Endothelial cell of umbilical vein (primary cell): ENCODE measurements at regions not wholly inside any gene's neighbourhood (a gene's known extent, or its start where the extent isn't known, plus 50 kb on each side); places are given as distances from the start of the nearest gene placed in this dataset.

Experiments
- BruUV-seq: library from RNA; stranded (reverse); fragments of 400-500 nt; replicated peaks from 2 replicates; lab custom pipeline; 2021; lab: Mats Ljungman, UMichigan
- CTCF ChIA-PET: fragments of 300-600, 350-600 bp; sonication (Branson Sonifier 250); formaldehyde crosslinking; loops from one replicate; lab custom pipeline; 2021; ENCODE audit warnings: antibody characterized with exemption, inconsistent platforms; lab: Charles Lee
- POLR2A ChIA-PET: fragments of 300-600, 350-600 bp; sonication (Branson Sonifier 250); formaldehyde crosslinking; loops from one replicate; lab custom pipeline; 2021; ENCODE audit warnings: antibody characterized with exemption, inconsistent platforms; lab: Charles Lee
- DNase-seq: peaks from one replicate; pipeline ENCODE4 v3.0.0-alpha.2; 2011; ENCODE audit warnings: low read depth, low spot score
- FAIRE-seq: peaks from 2 replicates; lab custom pipeline; 2011; peaks lifted over from hg19 to GRCh38; lab: Jason Lieb, UNC
- H2AFZ ChIP-seq: 2 replicates; pipeline ENCODE4 v1.6.0; 2012; ENCODE audit warnings: low read depth, low read length, control low read depth, inconsistent platforms
- H3K27ac ChIP-seq: 2 replicates; pipeline ENCODE4 v1.5.1; 2011; ENCODE audit warnings: low read depth, mild to moderate bottlenecking, control low read depth, low read length, moderate library complexity; ENCODE audit not compliant: insufficient read depth
- H3K27me3 ChIP-seq, 2 experiments: 2 replicates each; pipeline versions ENCODE4 v1.6.0 to v1.6.1; 2011; ENCODE audit warnings: low read length in 2 of 2, mixed read lengths in 1 of 2; ENCODE audit not compliant: control insufficient read depth in 2 of 2, insufficient read depth in 2 of 2
- H3K36me3 ChIP-seq, 2 experiments: 2 replicates in 1 of 2; 3 replicates in 1 of 2; pipeline ENCODE4 v1.5.1; 2011; ENCODE audit warnings: low read length in 2 of 2, mild to moderate bottlenecking in 1 of 2, moderate library complexity in 1 of 2; ENCODE audit not compliant: control insufficient read depth in 2 of 2, insufficient read depth in 2 of 2; ENCODE audit errors: extremely low read depth in 1 of 2
- H3K4me1 ChIP-seq: 3 replicates; pipeline ENCODE4 v1.5.1; 2011; ENCODE audit warnings: mild to moderate bottlenecking, low read length; ENCODE audit not compliant: control insufficient read depth, insufficient read depth; ENCODE audit errors: extremely low read depth
- H3K4me2 ChIP-seq: 2 replicates; pipeline ENCODE4 v1.6.1; 2011; ENCODE audit warnings: low read length, control low read depth, mixed read lengths; ENCODE audit not compliant: insufficient read depth
- H3K4me3 ChIP-seq, 3 experiments: fragments of 200-600 bp in 1 of 3; sonication (generic), shearing (Covaris generic) in 1 of 3; replicated peaks in 1 of 3; 2 replicates each; pipeline ENCODE4 v1.5.1; 2011 to 2016; ENCODE audit warnings: control low read depth in 3 of 3, low read length in 3 of 3, mild to moderate bottlenecking in 2 of 3, inconsistent platforms in 1 of 3, low read depth in 1 of 3, moderate library complexity in 1 of 3; ENCODE audit not compliant: insufficient read depth in 1 of 3
- H3K79me2 ChIP-seq: 2 replicates; pipeline ENCODE4 v1.6.0; 2012; ENCODE audit warnings: low read length, inconsistent platforms; ENCODE audit not compliant: control insufficient read depth, insufficient read depth
- H3K9ac ChIP-seq: replicated peaks from 2 replicates; pipeline ENCODE3; 2011; ENCODE audit warnings: low read length, control low read depth; ENCODE audit not compliant: insufficient read depth; ENCODE audit errors: extremely low read depth
- H3K9me1 ChIP-seq: replicated peaks from 3 replicates; pipeline ENCODE4 v1.6.0; 2011; ENCODE audit warnings: mild to moderate bottlenecking, low read length; ENCODE audit not compliant: control insufficient read depth, insufficient read depth; ENCODE audit errors: extremely low read depth
- H3K9me3 ChIP-seq: replicated peaks from 2 replicates; pipeline ENCODE4 v1.5.1; 2012; ENCODE audit warnings: low read length, inconsistent platforms; ENCODE audit not compliant: control insufficient read depth, insufficient read depth
- H4K20me1 ChIP-seq: replicated peaks from 2 replicates; pipeline ENCODE3; 2011; ENCODE audit warnings: mild to moderate bottlenecking, low read length; ENCODE audit not compliant: control insufficient read depth, insufficient read depth; ENCODE audit errors: extremely low read depth
- CTCF ChIP-seq, 2 donors: IDR thresholded peaks; 1 replicate in 1 of 2; 2 replicates in 1 of 2; pipeline ENCODE4 v1.5.1; 2011; ENCODE audit warnings: low read length in 2 of 2, mild to moderate bottlenecking in 2 of 2, moderate library complexity in 2 of 2, control low read depth in 1 of 2, inconsistent platforms in 1 of 2, low read depth in 1 of 2; ENCODE audit not compliant: insufficient read depth in 1 of 2; ENCODE audit errors: extremely low read depth in 1 of 2
- EZH2 ChIP-seq: IDR thresholded peaks from 2 replicates; pipeline ENCODE4 v1.6.1; 2012; ENCODE audit warnings: borderline replicate concordance, low read depth, mild to moderate bottlenecking, moderate library complexity, low read length, inconsistent platforms; ENCODE audit not compliant: severe bottlenecking
- FOS ChIP-seq: IDR thresholded peaks from 2 replicates; pipeline ENCODE4 v1.6.1; 2011; ENCODE audit warnings: mild to moderate bottlenecking, low read length, moderate library complexity, borderline replicate concordance; ENCODE audit not compliant: insufficient read depth
- GATA2 ChIP-seq: IDR thresholded peaks from 2 replicates; pipeline ENCODE4 v1.7.0; 2011; ENCODE audit warnings: low read depth, mild to moderate bottlenecking, moderate library complexity, mixed read lengths, low read length; ENCODE audit not compliant: insufficient read length, insufficient read depth
- JUN ChIP-seq: IDR thresholded peaks from 2 replicates; pipeline ENCODE4 v1.6.1; 2011; ENCODE audit warnings: borderline replicate concordance, low read depth; ENCODE audit not compliant: insufficient read length, insufficient read depth
- MAX ChIP-seq: IDR thresholded peaks from 2 replicates; pipeline ENCODE4 v1.6.1; 2011; ENCODE audit not compliant: insufficient read depth, insufficient read length
- MYC ChIP-seq: IDR thresholded peaks from one replicate; pipeline ENCODE4 v1.6.1; 2011; ENCODE audit warnings: mild to moderate bottlenecking, low read depth, low read length
- POLR2A ChIP-seq: IDR thresholded peaks from 2 replicates; pipeline ENCODE4 v1.6.1; 2012; ENCODE audit warnings: low read depth, mild to moderate bottlenecking, control low read depth, low read length
- POLR2AphosphoS5 ChIP-seq: IDR thresholded peaks from 2 replicates; pipeline ENCODE4 v1.6.1; 2012; ENCODE audit warnings: low read depth, mild to moderate bottlenecking, control low read depth, low read length, moderate library complexity; ENCODE audit not compliant: insufficient read depth
- dilution Hi-C: fragments of 300-500 bp; cut with MboI; formaldehyde crosslinking; loops from one replicate; pipeline ENCODE4 v1.15.0; 2019; ENCODE audit warnings: low sequenced_read_pairs; ENCODE audit not compliant: extremely low pct_ligation_motif_present
- intact Hi-C: fragments of 100-400 bp; cut with micrococcal nuclease; formaldehyde crosslinking; loops from one replicate; pipeline ENCODE4 v1.10.0; 2022

- Histone ChIP-seq H3K9ac (no peak overlapping the region), H3K4me2 (no peak overlapping the region), H3K4me1 (no peaks in the 10 kb centered on the region), H3K36me3 (no peaks in the 10 kb centered on the region), H3K79me2 (no peaks in the 10 kb centered on the region), H3K4me3 (no peak overlapping the region), H2AFZ (no peak overlapping the region), H3K27ac (no peak overlapping the region), H4K20me1 (no peaks in the 10 kb centered on the region), H3K9me3 (no peaks in the 10 kb centered on the region), H3K9me1 (no peaks in the 10 kb centered on the region), H3K27me3 (no peaks in the 10 kb centered on the region)
- dilution Hi-C loops (no loop called here), intact Hi-C loops (no loop called here)
- no TSS peak for BruUV-seq
- no peak for TF ChIP-seq POLR2A
- TF ChIP-seq JUN, result no peak
- no peak for TF ChIP-seq POLR2AphosphoS5
- no peak for TF ChIP-seq EZH2
- no peak for TF ChIP-seq FOS
- TF ChIP-seq MAX, result no peak
- no peak for TF ChIP-seq MYC
- no peak for TF ChIP-seq GATA2
- no peak for TF ChIP-seq CTCF (IDR thresholded peaks at IDR 0.05; ENCODE audit: extremely low read depth in 1 of 2, insufficient read depth in 1 of 2, low read depth in 1 of 2, low read length in 2 of 2)
- FAIRE-seq (no peak), DNase-seq (no peak)
- CTCF ChIA-PET, result no interaction called here
- POLR2A ChIA-PET, result no interaction called here
Observed at GRCh38 chr2:203591642-203592041, 56.5 kb upstream of the RAPH1 start.
